ENCODE measurements at regions not wholly inside any gene's neighbourhood (a gene's known extent, or its start where the extent isn't known, plus 50 kb on each side); places are given as distances from the start of the nearest gene placed in this dataset.

- TF ChIP-seq CTCF (conservative IDR thresholded peaks at IDR 0.05; ENCODE audit: low read length): no peak
- no peak for TF ChIP-seq EZH2phosphoT487 (IDR thresholded peaks at IDR 0.05; ENCODE audit: borderline replicate concordance)
Measured at GRCh38 chr4:23232987-23233386, 540.2 kb downstream of the GBA3 start.
